Adrenal gland (tissue), 9 donors: ENCODE measurements at regions not wholly inside any gene's neighbourhood (a gene's known extent, or its start where the extent isn't known, plus 50 kb on each side); places are given as distances from the start of the nearest gene placed in this dataset.

Source experiments
- DNase-seq, 7 donors: peaks; one replicate each; pipeline ENCODE4 v3.0.0-alpha.2; 2019 to 2020
- H3K27ac ChIP-seq, 5 donors: fragments of 200-600 bp; sonication (generic) in 4 of 5; 1 replicate in 3 of 5; 2 replicates in 2 of 5; pipeline versions ENCODE4 v1.5.1 to v1.8.0; 2016 to 2020; ENCODE audit warnings: mild to moderate bottlenecking in 1 of 5
- H3K27me3 ChIP-seq: fragments of 200-600 bp; 2 replicates; pipeline ENCODE4 v1.8.0; 2021
- H3K36me3 ChIP-seq, 2 donors: fragments of 200-600 bp; replicated peaks in 1 of 2; 1 replicate in 1 of 2; 2 replicates in 1 of 2; pipeline versions ENCODE4 v1.5.1 to v1.8.0; 2018 to 2022
- H3K4me1 ChIP-seq, 2 donors: fragments of 200-600 bp; replicated peaks in 1 of 2; 1 replicate in 1 of 2; 2 replicates in 1 of 2; pipeline versions ENCODE4 v1.5.1 to v1.8.0; 2018 to 2021
- H3K4me3 ChIP-seq, 4 donors: fragments of 200-600 bp; sonication (generic) in 3 of 4; one replicate each; pipeline ENCODE4 v1.5.1; 2016 to 2018
- H3K9me3 ChIP-seq, 3 donors: fragments of 200-600 bp; sonication (generic) in 1 of 3; replicated peaks in 1 of 3; 1 replicate in 2 of 3; 2 replicates in 1 of 3; pipeline versions ENCODE4 v1.5.1 to v1.8.0; 2016 to 2021
- POLR2A ChIP-seq, 2 donors: fragments of 450-650 bp; IDR thresholded peaks; one replicate each; pipeline ENCODE4 v1.6.1; 2017; ENCODE audit warnings: antibody characterized with exemption in 2 of 2, mild to moderate bottlenecking in 2 of 2, moderate library complexity in 1 of 2
- WGBS, 4 donors: extraction: QIAGEN DNeasy Blood & Tissue Kit in 2 of 4; methylation state at CpG; one replicate each; pipeline versions ENCODE4 v1.1.5 to v1.1.7; 2013 to 2017; 5-methylcytosine and 5-hydroxymethylcytosine counted together
- intact Hi-C, 2 donors: fragments of 100-400 bp; cut with DNase I; formaldehyde crosslinking; loops; one replicate each; pipeline versions ENCODE4 v1.14.1 to v1.15.0; 2022 to 2023
- TF ChIP-seq, protein P1 (sequence below), 6 experiments: fragments of 450-650 bp in 4 of 6; fragments of 200-600 bp in 2 of 6; sonication (generic) in 1 of 6; IDR thresholded peaks; 1 replicate in 5 of 6; 2 replicates in 1 of 6; pipeline versions ENCODE4 v1.5.1 to v1.8.0; 2016 to 2021; ENCODE audit warnings: antibody characterized with exemption in 6 of 6, mild to moderate bottlenecking in 2 of 6, moderate library complexity in 1 of 6
- donor health status: healthy with polysubstance abuse.
- donor health status: Bipolar disorder and iron deficiency.
- donor health status: DM: yes; HTN: yes; CAD: no.
- donor health status: DM: no; HTN: no; CAD: no.
- donor health status: DM: no; HTN: no; CAD: no.

DNA sequence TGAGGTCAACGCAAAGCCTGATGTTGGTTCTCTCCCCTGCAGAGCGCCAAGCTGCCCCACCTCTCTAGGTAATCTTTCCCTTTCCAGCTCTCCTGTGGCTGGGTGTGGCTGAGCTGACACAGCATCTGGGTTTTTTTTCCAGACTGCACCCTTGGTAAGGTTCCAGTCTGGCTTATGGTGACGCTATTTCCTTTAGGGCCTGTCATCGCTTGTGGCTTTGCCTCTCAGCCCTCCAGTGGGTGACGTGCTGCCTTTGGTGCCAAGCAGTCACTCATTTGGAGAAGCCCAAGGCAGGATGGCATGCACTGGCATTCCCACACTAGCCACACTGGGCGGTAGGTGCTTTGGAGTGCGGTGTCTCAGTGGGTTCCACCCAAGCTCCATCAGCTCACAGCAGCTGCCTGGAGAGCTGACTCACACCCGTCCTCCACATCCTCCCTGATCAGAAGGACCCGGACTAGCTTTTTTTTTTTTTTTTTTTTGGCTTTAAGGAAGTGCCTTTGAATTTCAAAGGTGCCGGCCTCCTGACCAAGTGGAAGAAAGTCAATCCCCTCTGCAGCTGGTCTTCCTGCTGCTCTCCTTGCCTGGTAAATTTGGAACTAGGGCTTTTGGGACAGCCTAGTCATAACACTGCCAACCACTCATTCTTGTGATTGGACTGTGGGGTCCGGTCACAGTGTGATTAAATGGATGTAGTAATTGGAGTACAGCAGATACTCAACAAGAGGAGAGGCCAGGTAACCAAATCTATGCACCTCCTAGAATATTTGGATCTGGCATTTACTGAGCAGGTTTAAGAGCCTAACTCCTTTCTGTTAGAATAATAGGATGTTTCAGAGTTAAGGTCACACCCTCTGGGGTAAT is 153.6 kb downstream of the CD83 start:
- Histone ChIP-seq H3K36me3 (no peaks in the 10 kb centered on the region), H3K27me3 (no peaks in the 10 kb centered on the region), H3K4me3 (no peak overlapping the region), H3K9me3 (no peaks in the 10 kb centered on the region), H3K4me1 (peaks cover 0 to 8% of the 10 kb centered on the region in 2 donors), H3K27ac (no peak overlapping the region)
- no peak for DNase-seq
- WGBS, 4 donors: 72 to 76% (median 76%) methylated on average over 11 of the region's 11 CpGs
- intact Hi-C loops: no loop called here
- TF ChIP-seq, protein P1, sequence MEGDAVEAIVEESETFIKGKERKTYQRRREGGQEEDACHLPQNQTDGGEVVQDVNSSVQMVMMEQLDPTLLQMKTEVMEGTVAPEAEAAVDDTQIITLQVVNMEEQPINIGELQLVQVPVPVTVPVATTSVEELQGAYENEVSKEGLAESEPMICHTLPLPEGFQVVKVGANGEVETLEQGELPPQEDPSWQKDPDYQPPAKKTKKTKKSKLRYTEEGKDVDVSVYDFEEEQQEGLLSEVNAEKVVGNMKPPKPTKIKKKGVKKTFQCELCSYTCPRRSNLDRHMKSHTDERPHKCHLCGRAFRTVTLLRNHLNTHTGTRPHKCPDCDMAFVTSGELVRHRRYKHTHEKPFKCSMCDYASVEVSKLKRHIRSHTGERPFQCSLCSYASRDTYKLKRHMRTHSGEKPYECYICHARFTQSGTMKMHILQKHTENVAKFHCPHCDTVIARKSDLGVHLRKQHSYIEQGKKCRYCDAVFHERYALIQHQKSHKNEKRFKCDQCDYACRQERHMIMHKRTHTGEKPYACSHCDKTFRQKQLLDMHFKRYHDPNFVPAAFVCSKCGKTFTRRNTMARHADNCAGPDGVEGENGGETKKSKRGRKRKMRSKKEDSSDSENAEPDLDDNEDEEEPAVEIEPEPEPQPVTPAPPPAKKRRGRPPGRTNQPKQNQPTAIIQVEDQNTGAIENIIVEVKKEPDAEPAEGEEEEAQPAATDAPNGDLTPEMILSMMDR (IDR thresholded peaks at IDR 0.05): no peak
- TF ChIP-seq POLR2A (IDR thresholded peaks at IDR 0.05): no peak

DNA sequence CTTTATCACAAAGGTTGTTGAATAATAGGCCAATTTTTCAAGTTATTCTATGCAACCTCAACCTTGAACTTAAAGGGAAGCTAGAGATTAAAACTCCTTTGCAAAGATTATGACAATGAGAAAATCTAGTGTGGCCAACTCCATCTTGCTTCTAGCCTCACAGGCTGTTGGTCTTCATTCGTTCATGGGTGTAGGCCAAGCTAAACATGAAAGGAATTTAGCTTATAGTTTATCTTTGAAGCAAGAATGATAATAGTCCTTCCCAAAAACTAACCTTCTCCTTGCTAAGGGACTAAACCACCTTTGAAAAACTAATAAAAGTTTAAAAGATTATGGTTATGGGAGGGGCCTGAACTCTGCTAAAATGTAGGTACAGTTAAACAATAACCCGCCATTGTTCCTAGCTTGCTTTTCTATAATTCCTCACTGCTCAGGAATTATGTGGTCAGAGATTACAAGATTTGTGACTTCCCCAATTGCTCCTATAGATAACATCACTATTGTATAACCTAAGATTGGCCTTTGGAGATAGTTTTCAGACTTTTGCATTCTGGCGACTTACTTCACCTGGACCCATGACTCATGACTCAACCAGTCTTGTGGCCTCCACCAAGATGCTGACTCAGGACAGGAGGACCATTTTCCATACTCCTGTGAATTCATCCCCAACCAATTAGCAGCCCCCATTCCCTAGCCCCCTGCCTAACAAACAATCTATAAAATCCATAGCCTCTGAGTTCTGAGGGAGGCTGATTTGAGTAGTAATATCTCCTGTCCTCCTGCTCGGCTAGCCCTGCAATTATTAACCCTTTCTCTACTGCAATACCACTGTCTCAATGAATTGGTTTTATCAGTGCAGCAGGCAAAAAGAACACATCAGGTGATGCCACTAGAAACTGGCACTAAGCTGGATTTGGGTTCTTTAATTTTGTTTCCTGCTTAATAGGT is 154.5 kb downstream of the CD83 start:
- Histone ChIP-seq H3K36me3 (no peaks in the 10 kb centered on the region), H3K27me3 (no peaks in the 10 kb centered on the region), H3K9me3 (no peaks in the 10 kb centered on the region), H3K4me3 (no peak overlapping the region), H3K27ac (no peak overlapping the region), H3K4me1 (peaks cover 0 to 12% of the 10 kb centered on the region in 2 donors)
- intact Hi-C loops: no loop called here
- DNase-seq: no peak
- WGBS, 4 donors: 58 to 66% (median 63%) methylated on average over 4 of the region's 4 CpGs
- no peak for TF ChIP-seq POLR2A (IDR thresholded peaks at IDR 0.05)
- TF ChIP-seq, protein P1 (IDR thresholded peaks at IDR 0.05): no peak

DNA sequence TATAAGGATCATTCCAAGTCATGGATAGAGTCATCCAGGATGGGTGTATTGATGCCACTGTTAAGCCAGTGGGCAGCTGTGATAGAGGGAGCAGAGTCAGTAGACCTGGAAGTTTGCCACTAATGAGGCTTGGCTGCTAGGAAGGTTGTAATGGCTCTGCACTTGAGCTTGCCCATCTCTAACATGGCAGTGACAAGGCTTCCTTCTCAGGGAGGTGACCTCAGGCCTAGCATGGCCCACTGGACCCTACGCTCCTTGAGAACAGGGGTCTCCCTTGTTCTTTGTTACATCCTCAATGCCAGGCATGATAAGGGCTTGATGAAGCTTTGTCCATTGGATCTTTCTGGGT is 155.1 kb downstream of the CD83 start:
- no peak overlapping the region for H3K4me3 ChIP-seq
- peaks cover 0 to 12% of the 10 kb centered on the region in 2 donors for H3K4me1 ChIP-seq
- no peak overlapping the region for H3K27ac ChIP-seq
- DNase-seq: no peak
- no peaks in the 10 kb centered on the region for H3K9me3 ChIP-seq
- no peak for TF ChIP-seq POLR2A (IDR thresholded peaks at IDR 0.05)
- TF ChIP-seq, protein P1 (IDR thresholded peaks at IDR 0.05): no peak
- H3K36me3 ChIP-seq: no peaks in the 10 kb centered on the region
- H3K27me3 ChIP-seq: no peaks in the 10 kb centered on the region
- WGBS, 4 donors: 83 to 100% (median 94%) methylated on average over 1 of the region's 1 CpG
- intact Hi-C loops: no loop called here

DNA sequence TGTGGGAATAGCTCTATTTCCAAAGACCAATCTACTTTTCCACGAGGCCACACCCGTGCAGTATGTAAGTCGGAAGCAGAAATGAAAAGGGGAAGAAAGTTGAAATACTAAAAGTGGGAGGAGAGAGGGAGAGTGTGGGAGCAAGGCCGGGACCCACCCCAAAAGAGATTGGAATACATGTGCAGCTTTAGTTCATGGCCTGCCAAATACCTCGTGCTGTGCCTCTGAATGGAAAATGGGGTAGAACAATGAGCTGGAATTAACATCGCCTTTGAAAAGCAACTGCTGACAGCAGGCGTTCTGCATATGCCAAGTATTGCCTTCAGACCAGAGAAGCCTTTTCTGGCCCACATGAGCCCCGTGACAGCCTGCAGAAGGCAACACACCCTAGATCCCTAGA is 155.6 kb downstream of the CD83 start:
- Histone ChIP-seq H3K9me3 (no peaks in the 10 kb centered on the region), H3K27ac (no peak overlapping the region), H3K4me1 (peaks cover 0 to 12% of the 10 kb centered on the region in 2 donors), H3K36me3 (no peaks in the 10 kb centered on the region), H3K27me3 (no peaks in the 10 kb centered on the region), H3K4me3 (no peak overlapping the region)
- intact Hi-C loops: no loop called here
- WGBS, 4 donors: 78 to 86% (median 84%) methylated on average over 8 of the region's 8 CpGs
- no peak for DNase-seq
- no peak for TF ChIP-seq POLR2A (IDR thresholded peaks at IDR 0.05)
- TF ChIP-seq, protein P1 (IDR thresholded peaks at IDR 0.05): no peak
